Esophagus (tissue), 2 donors: ENCODE measurements at regions not wholly inside any gene's neighbourhood (a gene's known extent, or its start where the extent isn't known, plus 50 kb on each side); places are given as distances from the start of the nearest gene placed in this dataset.

Experiments used
- H3K27ac ChIP-seq, 2 donors: one replicate each; pipeline ENCODE4 v1.5.1; 2013; ENCODE audit warnings: low read depth in 2 of 2, mild to moderate bottlenecking in 2 of 2, inconsistent platforms in 1 of 2, low read length in 1 of 2, moderate library complexity in 1 of 2
- H3K27me3 ChIP-seq, 2 donors: one replicate each; pipeline ENCODE4 v1.6.1; 2013; ENCODE audit warnings: low read length in 2 of 2, control low read depth in 1 of 2, mild to moderate bottlenecking in 1 of 2; ENCODE audit not compliant: insufficient read depth in 2 of 2, control insufficient read depth in 1 of 2
- H3K36me3 ChIP-seq, 2 donors: one replicate each; pipeline ENCODE4 v1.6.1; 2013; ENCODE audit warnings: low read length in 1 of 2; ENCODE audit not compliant: control insufficient read depth in 2 of 2, insufficient read depth in 2 of 2
- H3K4me1 ChIP-seq, 2 donors: one replicate each; pipeline ENCODE4 v1.6.1; 2013; ENCODE audit warnings: low read length in 1 of 2; ENCODE audit not compliant: control insufficient read depth in 2 of 2, insufficient read depth in 2 of 2
- H3K4me3 ChIP-seq, 2 donors: one replicate each; pipeline ENCODE4 v1.5.1; 2013; ENCODE audit warnings: low read length in 2 of 2, mild to moderate bottlenecking in 2 of 2, low read depth in 1 of 2, moderate library complexity in 1 of 2
- H3K9me3 ChIP-seq, 2 donors: one replicate each; pipeline ENCODE4 v1.6.1; 2013; ENCODE audit warnings: mild to moderate bottlenecking in 2 of 2, low read depth in 1 of 2, low read length in 1 of 2, moderate library complexity in 1 of 2; ENCODE audit not compliant: control insufficient read depth in 2 of 2, insufficient read depth in 1 of 2
- WGBS, 2 donors: extraction: QIAGEN DNeasy Blood & Tissue Kit; methylation state at CpG; one replicate each; pipeline ENCODE4 v1.1.7; 2013; 5-methylcytosine and 5-hydroxymethylcytosine counted together
- donor health status: healthy with polysubstance abuse.
- donor health status: Bipolar disorder and iron deficiency.

- no peaks in the 10 kb centered on the region for H3K4me1 ChIP-seq
- WGBS, 2 donors = 81 to 96% methylated on average over 2 of the region's 2 CpGs
- H3K4me3 ChIP-seq = no peak overlapping the region
- no peaks in the 10 kb centered on the region for H3K27me3 ChIP-seq
- H3K9me3 ChIP-seq = no peaks in the 10 kb centered on the region
- H3K27ac ChIP-seq = no peak overlapping the region
- H3K36me3 ChIP-seq = no peaks in the 10 kb centered on the region
These were observed 300.6 kb downstream of the COG6 start for GRCh38 chr13:39956036-39956435.

GRCh38 chr13:39957868-39958677, 302.6 kb downstream of the COG6 start:
- no peak overlapping the region for H3K4me3 ChIP-seq
- H3K36me3 ChIP-seq = no peaks in the 10 kb centered on the region
- H3K27ac ChIP-seq = no peak overlapping the region
- 68 to 74% methylated on average over 5 of the region's 5 CpGs for WGBS, 2 donors
- no peaks in the 10 kb centered on the region for H3K9me3 ChIP-seq
- H3K27me3 ChIP-seq = no peaks in the 10 kb centered on the region
- no peaks in the 10 kb centered on the region for H3K4me1 ChIP-seq

DNA sequence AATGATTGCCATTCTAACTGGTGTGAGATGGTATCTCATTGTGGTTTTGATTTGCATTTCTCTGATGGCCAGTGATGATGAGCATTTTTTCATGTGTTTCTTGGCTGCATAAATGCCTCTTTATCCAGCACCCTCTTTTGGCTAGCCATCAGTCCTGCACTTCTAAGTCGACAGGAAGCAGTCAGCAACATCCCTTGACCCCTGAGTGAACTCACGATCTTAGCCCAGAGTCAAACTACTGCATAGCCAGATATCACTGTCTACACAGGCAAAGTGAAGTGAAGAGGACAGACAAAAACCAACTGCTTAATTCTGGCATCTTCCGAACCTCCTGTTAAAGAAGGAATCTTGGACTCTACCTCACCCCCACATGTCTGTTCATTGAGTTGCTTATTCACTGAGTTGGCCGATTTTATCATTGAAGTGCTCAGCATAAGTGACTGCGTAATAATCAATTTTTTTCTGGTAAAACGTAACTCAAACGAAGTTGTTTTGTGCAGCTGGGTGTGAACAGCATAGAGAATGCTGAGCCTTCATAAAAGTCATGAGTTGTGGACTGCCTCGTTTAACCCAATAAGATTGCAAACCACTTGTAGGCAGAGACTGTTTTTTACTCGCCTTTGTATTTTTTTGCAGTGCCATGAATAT, 304.2 kb downstream of the COG6 start:
- Histone ChIP-seq H3K9me3 (no peaks in the 10 kb centered on the region), H3K4me3 (no peak overlapping the region), H3K36me3 (no peaks in the 10 kb centered on the region), H3K4me1 (no peaks in the 10 kb centered on the region), H3K27ac (no peak overlapping the region), H3K27me3 (no peaks in the 10 kb centered on the region)
- WGBS, 2 donors = 73 to 78% methylated on average over 9 of the region's 9 CpGs

DNA sequence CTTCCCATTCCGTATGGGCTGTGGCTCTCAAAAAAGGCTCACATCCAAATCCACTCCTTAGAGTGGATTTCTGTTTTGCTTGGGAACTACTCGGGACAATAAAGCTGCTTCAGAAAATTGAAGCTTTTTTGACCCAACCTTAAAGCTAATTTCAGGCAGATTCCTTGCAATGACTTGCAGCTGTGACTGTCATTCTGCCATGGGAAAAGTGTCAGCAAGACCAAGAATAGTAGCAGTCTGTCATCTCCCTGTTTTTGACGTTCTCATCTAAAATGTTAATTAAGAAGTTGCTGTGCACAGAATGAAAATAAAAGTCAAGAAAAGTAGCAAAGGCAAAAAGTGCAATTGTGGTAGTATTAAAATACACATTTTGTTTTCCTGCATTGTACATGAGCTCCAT, 304.7 kb downstream of the COG6 start:
- H3K4me3 ChIP-seq = no peak overlapping the region
- no peaks in the 10 kb centered on the region for H3K4me1 ChIP-seq
- H3K36me3 ChIP-seq = no peaks in the 10 kb centered on the region
- no peak overlapping the region for H3K27ac ChIP-seq
- no peaks in the 10 kb centered on the region for H3K27me3 ChIP-seq
- no peaks in the 10 kb centered on the region for H3K9me3 ChIP-seq
- WGBS, 2 donors = 65 to 69% methylated on average over 3 of the region's 3 CpGs

- Histone ChIP-seq H3K4me1 (no peaks in the 10 kb centered on the region), H3K36me3 (no peaks in the 10 kb centered on the region), H3K4me3 (no peak overlapping the region), H3K27ac (no peak overlapping the region), H3K27me3 (no peaks in the 10 kb centered on the region), H3K9me3 (no peaks in the 10 kb centered on the region)
- 73 to 74% methylated on average over 1 of the region's 1 CpG for WGBS, 2 donors
These were observed 305.6 kb downstream of the COG6 start for GRCh38 chr13:39961036-39961435.

GRCh38 chr13:39963612-39964011, 308.1 kb downstream of the COG6 start:
- no peak overlapping the region for H3K4me3 ChIP-seq
- H3K4me1 ChIP-seq = no peaks in the 10 kb centered on the region
- 83 to 93% methylated on average over 1 of the region's 1 CpG for WGBS, 2 donors
- no peak overlapping the region for H3K27ac ChIP-seq
- H3K36me3 ChIP-seq = no peaks in the 10 kb centered on the region
- no peaks in the 10 kb centered on the region for H3K27me3 ChIP-seq
- no peaks in the 10 kb centered on the region for H3K9me3 ChIP-seq

- WGBS, 2 donors = 94 to 96% methylated on average over 3 of the region's 3 CpGs
- H3K4me1 ChIP-seq = no peaks in the 10 kb centered on the region
- H3K4me3 ChIP-seq = no peak overlapping the region
- no peaks in the 10 kb centered on the region for H3K27me3 ChIP-seq
- no peaks in the 10 kb centered on the region for H3K36me3 ChIP-seq
- H3K27ac ChIP-seq = no peak overlapping the region
- H3K9me3 ChIP-seq = no peaks in the 10 kb centered on the region
These were observed 309.8 kb downstream of the COG6 start for GRCh38 chr13:39965309-39965708.

GRCh38 chr13:39967199-39967959, 311.9 kb downstream of the COG6 start:
- no peaks in the 10 kb centered on the region for H3K27me3 ChIP-seq
- H3K4me3 ChIP-seq = no peak overlapping the region
- no peaks in the 10 kb centered on the region for H3K4me1 ChIP-seq
- no peaks in the 10 kb centered on the region for H3K36me3 ChIP-seq
- WGBS, 2 donors = 83 to 88% methylated on average over 4 of the region's 4 CpGs
- H3K27ac ChIP-seq = no peak overlapping the region
- H3K9me3 ChIP-seq = no peaks in the 10 kb centered on the region

GRCh38 chr13:39968646-39969475, 313.4 kb downstream of the COG6 start:
- Histone ChIP-seq H3K27me3 (no peaks in the 10 kb centered on the region), H3K4me3 (no peak overlapping the region), H3K36me3 (no peaks in the 10 kb centered on the region), H3K4me1 (no peaks in the 10 kb centered on the region), H3K9me3 (no peaks in the 10 kb centered on the region), H3K27ac (no peak overlapping the region)
- WGBS, 2 donors = 81 to 82% methylated on average over 6 of the region's 6 CpGs
